ENCODE measurements at regions not wholly inside any gene's neighbourhood (a gene's known extent, or its start where the extent isn't known, plus 50 kb on each side); places are given as distances from the start of the nearest gene placed in this dataset.

GRCh38 chrX:43514820-43515219 is 141.3 kb upstream of the MAOA start:
- DNase-seq (ENCODE audit: low spot score), result no peak
- H3K9me2 ChIP-seq (ENCODE audit: insufficient read depth), result no peaks in the 10 kb centered on the region
- no peaks in the 10 kb centered on the region for H3K79me2 ChIP-seq (replicated peaks; ENCODE audit: insufficient read depth)
- H3K4me1 Mint-ChIP-seq, result no peaks in the 10 kb centered on the region
- H3K27me3 ChIP-seq (ENCODE audit: insufficient read depth), result no peaks in the 10 kb centered on the region
- no peaks in the 10 kb centered on the region for H3K36me3 Mint-ChIP-seq (ENCODE audit: low read depth)
- H3K4me3 ChIP-seq, result no peak overlapping the region
- H3K4me2 ChIP-seq, result no peak overlapping the region
- ATAC-seq, result no peak
- H4K20me1 ChIP-seq (replicated peaks; ENCODE audit: insufficient read depth), result no peaks in the 10 kb centered on the region
- no peaks in the 10 kb centered on the region for H3K4me1 ChIP-seq (ENCODE audit: insufficient read depth)
- H2AFZ ChIP-seq, result no peak overlapping the region
- no peak overlapping the region for H3K27ac Mint-ChIP-seq
- no peaks in the 10 kb centered on the region for H3K9me3 Mint-ChIP-seq
- no peaks in the 10 kb centered on the region for H3F3A ChIP-seq (replicated peaks; ENCODE audit: low read depth)
- no peak for TF ChIP-seq CREB1 (CRISPR knock-in tag; IDR thresholded peaks at IDR 0.05; ENCODE audit: low read depth)
- TF ChIP-seq CTCF (conservative IDR thresholded peaks at IDR 0.05; ENCODE audit: low read depth in 2 of 2), result no peak
- no peak for TF ChIP-seq ETS1 (IDR thresholded peaks at IDR 0.05)
- no peak for TF ChIP-seq NANOG (IDR thresholded peaks at IDR 0.05; ENCODE audit: borderline replicate concordance)
- no peak for TF ChIP-seq EZH2phosphoT487 (IDR thresholded peaks at IDR 0.05; ENCODE audit: unreplicated experiment)
- TF ChIP-seq EZH2 (IDR thresholded peaks at IDR 0.05; ENCODE audit: low read depth, unreplicated experiment), result no peak
- TF ChIP-seq ZNF114 (CRISPR knock-in tag; IDR thresholded peaks at IDR 0.05), result no peak
- no peak for TF ChIP-seq POLR2AphosphoS5 (IDR thresholded peaks at IDR 0.05; ENCODE audit: low read depth)
- TF ChIP-seq ZNF462 (CRISPR knock-in tag; IDR thresholded peaks at IDR 0.05), result no peak
- H3K27me3 Mint-ChIP-seq (ENCODE audit: insufficient read depth, low read depth, poor library complexity), result no peaks in the 10 kb centered on the region
- H3K27ac ChIP-seq (ENCODE audit: low read depth), result no peak overlapping the region
- no peaks in the 10 kb centered on the region for H3K36me3 ChIP-seq (ENCODE audit: insufficient read depth)
- H3K4me3 Mint-ChIP-seq, result no peak overlapping the region

Data from GM23338 (cell line).